ENCODE measurements at regions not wholly inside any gene's neighbourhood (a gene's known extent, or its start where the extent isn't known, plus 50 kb on each side); places are given as distances from the start of the nearest gene placed in this dataset.

DNA sequence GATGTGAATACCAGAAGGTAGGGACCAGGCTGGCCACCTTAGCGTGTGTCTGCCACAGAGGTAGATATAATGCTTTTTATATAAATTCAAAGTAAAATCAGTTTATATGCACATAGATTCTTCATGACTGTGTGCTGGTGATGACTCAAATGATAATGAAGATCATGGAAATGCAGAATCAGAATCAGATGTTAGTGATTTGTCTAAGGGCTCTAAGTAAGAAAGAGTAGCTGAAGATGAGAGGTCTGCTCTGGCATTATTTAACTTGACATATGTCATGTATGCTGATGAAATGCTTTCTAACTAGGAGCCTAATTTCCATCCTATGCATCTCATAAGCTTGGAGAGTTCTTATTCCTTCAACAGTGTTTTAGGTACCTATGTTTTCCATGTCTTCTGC is 50.3 kb upstream of the DPH6 start:
- H3K4me3 ChIP-seq (ENCODE audit: low read length): no peak overlapping the region
- peak; percentile 16 for DNase-seq (ENCODE audit: low read depth)
- TF ChIP-seq, protein P1, sequence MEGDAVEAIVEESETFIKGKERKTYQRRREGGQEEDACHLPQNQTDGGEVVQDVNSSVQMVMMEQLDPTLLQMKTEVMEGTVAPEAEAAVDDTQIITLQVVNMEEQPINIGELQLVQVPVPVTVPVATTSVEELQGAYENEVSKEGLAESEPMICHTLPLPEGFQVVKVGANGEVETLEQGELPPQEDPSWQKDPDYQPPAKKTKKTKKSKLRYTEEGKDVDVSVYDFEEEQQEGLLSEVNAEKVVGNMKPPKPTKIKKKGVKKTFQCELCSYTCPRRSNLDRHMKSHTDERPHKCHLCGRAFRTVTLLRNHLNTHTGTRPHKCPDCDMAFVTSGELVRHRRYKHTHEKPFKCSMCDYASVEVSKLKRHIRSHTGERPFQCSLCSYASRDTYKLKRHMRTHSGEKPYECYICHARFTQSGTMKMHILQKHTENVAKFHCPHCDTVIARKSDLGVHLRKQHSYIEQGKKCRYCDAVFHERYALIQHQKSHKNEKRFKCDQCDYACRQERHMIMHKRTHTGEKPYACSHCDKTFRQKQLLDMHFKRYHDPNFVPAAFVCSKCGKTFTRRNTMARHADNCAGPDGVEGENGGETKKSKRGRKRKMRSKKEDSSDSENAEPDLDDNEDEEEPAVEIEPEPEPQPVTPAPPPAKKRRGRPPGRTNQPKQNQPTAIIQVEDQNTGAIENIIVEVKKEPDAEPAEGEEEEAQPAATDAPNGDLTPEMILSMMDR (conservative IDR thresholded peaks at IDR 0.05; ENCODE audit: low read length): no peak

DNA sequence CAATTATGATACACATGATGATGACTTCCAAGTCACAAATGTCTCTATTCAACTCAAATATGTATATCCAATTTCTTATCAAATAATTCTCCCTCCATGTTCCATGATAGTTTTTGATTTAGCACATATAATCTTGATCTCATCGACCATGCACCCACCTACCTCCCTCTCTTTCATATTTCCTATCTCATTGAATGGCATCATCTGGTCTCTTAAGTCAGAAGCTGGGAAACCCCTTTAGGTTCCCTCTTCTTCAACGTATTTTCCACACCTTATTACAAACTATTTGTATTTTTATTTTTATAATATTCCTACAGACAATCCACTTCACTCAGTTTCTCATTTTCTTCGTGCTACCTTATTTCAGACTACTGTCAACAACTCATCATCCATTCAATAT is 56.9 kb upstream of the DPH6 start:
- no peak overlapping the region for H3K4me3 ChIP-seq (ENCODE audit: low read length)
- DNase-seq (ENCODE audit: low read depth): no peak
- TF ChIP-seq, protein P1 (conservative IDR thresholded peaks at IDR 0.05; ENCODE audit: low read length): no peak

DNA sequence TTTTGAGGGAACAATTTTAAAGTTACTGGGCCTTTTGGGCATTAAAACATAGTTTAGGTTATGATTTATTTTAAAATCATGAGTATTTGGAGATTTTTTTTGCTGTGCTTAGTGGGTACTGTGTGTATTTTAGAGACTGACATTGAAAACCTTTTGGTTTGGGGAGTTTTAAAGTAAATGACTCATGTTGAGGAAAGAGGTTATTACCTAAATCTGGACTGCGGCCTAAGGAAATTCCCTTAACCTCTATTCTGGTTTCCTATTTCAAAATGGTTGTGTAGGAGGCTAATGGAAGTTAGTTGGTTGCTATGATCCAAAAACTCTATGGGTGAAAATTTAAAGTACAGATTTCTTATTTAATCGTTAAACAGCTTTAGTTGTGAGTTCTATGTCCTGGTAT is 57.3 kb upstream of the DPH6 start:
- no peak for DNase-seq (ENCODE audit: low read depth)

DNA sequence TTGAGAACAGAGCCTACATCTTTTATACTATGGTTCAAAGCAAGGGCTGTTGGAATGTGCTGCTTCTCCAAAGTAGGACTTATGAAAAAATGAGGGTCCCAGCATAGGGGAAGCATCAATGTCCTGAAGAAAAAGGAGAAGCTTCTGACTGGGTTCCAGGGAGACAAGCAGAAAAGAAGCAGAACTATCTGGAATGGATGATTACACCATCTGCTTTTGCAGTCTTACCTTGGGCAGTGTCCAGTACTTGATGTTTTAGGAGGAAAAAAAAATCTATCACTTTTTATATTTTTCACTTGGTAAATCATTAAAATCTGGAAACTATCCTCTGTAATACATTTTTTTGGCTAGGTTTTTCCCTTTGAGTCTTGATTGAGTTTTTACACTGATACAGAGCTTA is 57.9 kb upstream of the DPH6 start:
- no peak overlapping the region for H3K4me3 ChIP-seq (ENCODE audit: low read length)
- DNase-seq (ENCODE audit: low read depth): no peak
- TF ChIP-seq, protein P1 (conservative IDR thresholded peaks at IDR 0.05; ENCODE audit: low read length): no peak

More for the DNA sequence above, 57.3 kb upstream of the DPH6 start:
- TF ChIP-seq, protein P1 (conservative IDR thresholded peaks at IDR 0.05; ENCODE audit: low read length): no peak
- H3K4me3 ChIP-seq (ENCODE audit: low read length): no peak overlapping the region

DNA sequence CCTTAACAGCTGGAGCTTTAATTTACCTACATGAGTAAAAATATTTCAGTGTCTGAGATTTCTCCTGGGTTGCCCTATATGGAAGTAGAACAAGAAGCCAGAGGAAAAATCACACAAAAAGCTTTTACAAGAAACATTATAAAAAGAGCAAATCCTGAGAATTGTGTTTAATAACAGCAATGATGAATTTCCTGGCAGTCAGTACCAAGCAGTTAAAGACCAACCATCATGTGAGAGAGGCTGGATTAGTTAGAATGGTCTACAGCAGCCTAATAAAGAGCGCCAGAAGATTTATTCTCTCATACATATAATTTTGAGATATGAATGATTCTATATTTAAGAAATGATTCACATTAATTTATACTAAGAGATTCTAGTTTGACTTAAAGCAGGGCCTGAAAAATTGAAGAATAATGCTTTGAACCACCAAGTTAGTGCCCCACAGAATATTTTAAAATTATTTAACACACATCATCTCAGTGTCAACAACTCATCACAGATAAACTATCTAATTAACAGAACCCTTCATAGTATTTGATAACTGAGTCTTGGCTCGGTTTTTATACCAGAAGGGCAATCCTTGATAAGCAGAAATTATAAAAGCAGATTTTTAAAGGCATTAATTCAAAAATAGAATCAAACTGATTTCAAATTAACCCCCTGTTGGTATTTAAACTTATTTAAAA is 59.9 kb upstream of the DPH6 start:
- TF ChIP-seq, protein P1 (conservative IDR thresholded peaks at IDR 0.05; ENCODE audit: low read length): no peak
- no peak for DNase-seq (ENCODE audit: low read depth)
- H3K4me3 ChIP-seq (ENCODE audit: low read length): no peak overlapping the region

DNA sequence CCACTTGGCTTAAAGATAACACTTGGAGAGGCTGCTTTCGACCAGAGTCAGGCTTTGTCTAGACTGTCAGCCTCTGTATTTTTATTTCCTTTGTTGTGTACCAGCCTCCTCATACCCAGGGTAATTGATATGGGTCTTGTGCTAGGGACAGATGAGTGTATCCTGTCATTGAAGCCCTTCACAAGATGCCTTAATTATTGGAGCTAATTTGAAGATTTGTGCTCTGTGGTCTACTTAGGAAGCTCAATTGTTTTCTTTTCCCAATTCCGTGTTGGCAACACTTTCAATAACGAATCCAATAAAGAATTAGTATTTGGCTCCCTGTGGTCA is 60.5 kb upstream of the DPH6 start:
- TF ChIP-seq, protein P1 (conservative IDR thresholded peaks at IDR 0.05; ENCODE audit: low read length): no peak
- DNase-seq (ENCODE audit: low read depth): no peak
- no peak overlapping the region for H3K4me3 ChIP-seq (ENCODE audit: low read length)

DNA sequence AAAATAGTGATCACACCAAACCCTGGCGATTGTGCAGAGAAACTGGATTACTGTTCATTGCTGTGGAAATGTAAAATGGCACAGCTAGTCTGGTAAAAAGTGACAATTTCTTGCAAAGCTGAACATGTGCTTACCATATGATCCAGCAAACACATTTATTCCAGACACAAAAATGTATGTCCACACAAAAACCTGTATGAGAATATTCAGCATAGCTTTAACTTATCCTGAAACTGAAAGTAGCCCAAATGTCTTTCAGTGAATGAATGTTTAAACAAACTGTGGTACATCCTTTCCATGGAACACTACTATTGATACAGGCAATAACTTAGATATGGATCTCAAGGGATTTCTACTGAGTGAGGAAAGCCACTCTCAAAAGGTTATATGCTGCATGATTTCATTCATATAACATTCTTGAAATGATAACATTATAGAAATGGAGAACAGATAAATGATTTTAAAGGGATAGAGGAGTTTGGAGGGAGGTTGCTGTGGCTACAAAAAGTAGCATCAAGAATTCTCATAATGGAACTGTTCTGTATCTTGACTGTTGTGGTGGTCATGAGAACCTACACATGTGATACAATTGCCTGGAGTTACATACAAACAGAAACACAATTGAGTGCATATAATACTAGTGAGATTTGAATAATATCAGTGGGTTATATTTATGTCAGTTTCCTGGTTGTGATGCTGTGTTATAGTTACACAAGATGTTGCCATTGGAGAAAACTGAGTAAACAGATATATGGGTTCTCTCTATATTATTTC is 70.7 kb upstream of the DPH6 start:
- H3K4me3 ChIP-seq (ENCODE audit: low read length): no peak overlapping the region
- DNase-seq (ENCODE audit: low read depth): peak; percentile 38
- TF ChIP-seq, protein P1 (conservative IDR thresholded peaks at IDR 0.05; ENCODE audit: low read length): no peak

Measured in AG10803 (cell line).